Gastroesophageal sphincter (tissue), 3 donors: ENCODE measurements at regions not wholly inside any gene's neighbourhood (a gene's known extent, or its start where the extent isn't known, plus 50 kb on each side); places are given as distances from the start of the nearest gene placed in this dataset.

Experiments used
- CTCF ChIP-seq, 4 experiments: fragments of 200-600 bp in 2 of 4; fragments of 450-650 bp in 2 of 4; sonication (generic) in 1 of 4; IDR thresholded peaks; one replicate each; pipeline ENCODE4 v1.5.1; 2017 to 2019; ENCODE audit warnings: antibody characterized with exemption in 4 of 4, mild to moderate bottlenecking in 2 of 4, moderate library complexity in 2 of 4
- EP300 ChIP-seq: sonication (generic); formaldehyde crosslinking; IDR thresholded peaks from one replicate; pipeline ENCODE4 v1.6.1; 2017; ENCODE audit warnings: antibody characterized with exemption, mild to moderate bottlenecking
- POLR2A ChIP-seq, 2 donors: fragments of 450-650 bp; IDR thresholded peaks; one replicate each; pipeline ENCODE4 v1.6.1; 2017; ENCODE audit warnings: antibody characterized with exemption in 2 of 2, mild to moderate bottlenecking in 2 of 2, moderate library complexity in 1 of 2
- POLR2AphosphoS5 ChIP-seq: sonication (generic); formaldehyde crosslinking; IDR thresholded peaks from one replicate; pipeline ENCODE4 v1.6.1; 2017; ENCODE audit warnings: antibody characterized with exemption

GRCh38 chr4:13821522-13821921 lies 194.0 kb upstream of the BOD1L1 start:
- no peak for TF ChIP-seq CTCF (IDR thresholded peaks at IDR 0.05)
- TF ChIP-seq POLR2AphosphoS5 = no peak
- TF ChIP-seq POLR2A (IDR thresholded peaks at IDR 0.05) = no peak
- no peak for TF ChIP-seq EP300
